Activated CD8-positive, alpha-beta memory T cell treated with anti-CD3 and anti-CD28 coated beads, Interleukin-2, amount 50 U/mL, for 1 hour (primary cell): ENCODE measurements at regions not wholly inside any gene's neighbourhood (a gene's known extent, or its start where the extent isn't known, plus 50 kb on each side); places are given as distances from the start of the nearest gene placed in this dataset.
"Not testable (repeated sequence)": the region's sequence is repeated elsewhere in the genome, so short reads cannot be mapped to it uniquely, and the experiment has no call there.

Source experiments
- DNase-seq: peaks from one replicate; pipeline ENCODE4 v3.0.0-alpha.2; 2020; ENCODE audit errors: extremely low read depth

- no peak for DNase-seq
Observed at GRCh38 chr2:120531863-120532600, 186.1 kb downstream of the INHBB start.

DNA sequence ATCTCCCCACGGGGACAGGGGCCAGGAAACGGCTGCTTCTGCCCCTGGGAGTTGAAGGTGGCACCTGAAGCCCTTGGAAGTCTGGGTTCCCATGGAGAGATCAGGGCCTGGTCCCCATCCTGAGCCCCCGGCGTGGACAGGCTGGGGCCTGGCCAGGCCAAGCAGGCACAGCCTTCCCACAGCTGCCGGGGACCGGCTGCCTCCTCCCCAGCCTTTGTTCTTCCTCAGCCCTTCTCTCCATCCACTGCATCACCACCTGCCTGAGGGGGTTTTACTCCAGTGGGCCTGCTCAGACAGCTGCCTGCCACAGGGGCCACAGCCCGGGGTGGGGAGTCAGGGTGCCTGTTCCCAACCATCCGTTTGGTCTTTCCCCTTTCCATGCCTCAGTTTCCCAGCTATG lies 187.7 kb downstream of the INHBB start:
- no peak for DNase-seq

DNA sequence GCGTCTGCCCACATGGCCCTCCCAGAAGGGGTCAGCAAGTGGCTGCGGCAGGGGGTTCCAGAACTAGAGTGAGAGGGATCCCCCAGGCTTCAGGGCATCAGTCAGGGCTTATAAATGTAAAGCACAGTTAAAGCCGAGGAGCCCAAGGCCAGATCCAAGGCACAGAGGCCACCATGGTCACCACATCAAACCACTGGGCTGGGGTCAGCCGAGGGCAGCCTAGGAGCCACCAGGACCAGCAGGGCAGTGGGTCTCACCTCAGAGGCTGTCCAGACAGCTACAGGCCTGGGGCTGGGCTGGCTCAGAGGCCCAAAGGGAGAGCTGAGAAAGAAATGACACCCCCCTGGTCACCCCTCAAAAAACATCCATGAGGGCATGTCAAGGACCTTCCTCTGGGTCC lies 188.5 kb downstream of the INHBB start:
- DNase-seq, result no peak

DNA sequence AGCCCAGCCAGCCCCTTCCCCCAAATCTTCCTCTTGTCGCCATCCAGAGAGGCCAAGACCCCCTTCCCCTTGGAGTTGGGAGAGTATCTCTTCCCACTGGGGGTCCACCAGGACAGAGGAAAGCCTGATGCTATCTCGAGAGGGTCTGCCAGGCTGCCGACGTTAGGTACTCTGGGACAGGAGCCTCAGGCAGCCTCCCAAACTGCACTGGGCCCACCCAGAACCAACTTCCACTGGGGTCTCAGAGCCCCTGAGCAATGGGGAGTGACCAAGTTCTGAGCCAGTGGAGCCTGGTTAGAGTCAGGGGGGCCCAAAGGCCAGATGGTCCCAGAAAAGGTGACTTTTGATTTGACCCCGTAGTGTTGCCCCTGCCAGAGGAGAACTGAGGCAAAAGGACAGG lies 189.1 kb downstream of the INHBB start:
- DNase-seq, result no peak

- DNase-seq, result no peak
Observed at GRCh38 chr2:120536141-120536540, 190.2 kb downstream of the INHBB start.

GRCh38 chr2:120538691-120539423 lies 192.9 kb downstream of the INHBB start:
- no peak for DNase-seq

DNA sequence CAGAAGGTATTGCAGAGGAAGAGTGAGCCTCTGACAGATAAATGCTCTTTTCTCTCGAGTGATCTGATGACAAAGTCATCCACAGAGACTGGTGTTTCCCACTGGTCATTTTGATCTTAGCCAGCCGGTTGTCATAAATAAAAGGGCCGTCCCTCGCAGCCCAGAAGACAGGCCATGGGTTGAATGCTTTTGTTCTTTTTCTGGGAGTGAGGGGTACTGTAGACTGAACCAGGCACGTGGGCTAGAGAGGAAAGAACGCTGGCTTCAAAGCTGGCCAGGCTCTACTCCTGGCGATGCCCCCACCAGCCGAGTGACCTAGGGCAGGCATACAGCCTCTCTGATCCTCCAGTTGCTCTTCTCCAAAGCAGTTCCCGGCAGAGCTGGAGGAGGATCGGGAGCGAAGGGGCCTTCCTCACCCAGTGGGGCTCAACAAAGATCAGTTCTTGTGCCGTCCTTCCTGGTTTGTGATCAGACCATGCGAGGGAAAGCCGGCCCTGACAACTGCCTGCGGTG lies 193.5 kb downstream of the INHBB start:
- no peak for DNase-seq

DNA sequence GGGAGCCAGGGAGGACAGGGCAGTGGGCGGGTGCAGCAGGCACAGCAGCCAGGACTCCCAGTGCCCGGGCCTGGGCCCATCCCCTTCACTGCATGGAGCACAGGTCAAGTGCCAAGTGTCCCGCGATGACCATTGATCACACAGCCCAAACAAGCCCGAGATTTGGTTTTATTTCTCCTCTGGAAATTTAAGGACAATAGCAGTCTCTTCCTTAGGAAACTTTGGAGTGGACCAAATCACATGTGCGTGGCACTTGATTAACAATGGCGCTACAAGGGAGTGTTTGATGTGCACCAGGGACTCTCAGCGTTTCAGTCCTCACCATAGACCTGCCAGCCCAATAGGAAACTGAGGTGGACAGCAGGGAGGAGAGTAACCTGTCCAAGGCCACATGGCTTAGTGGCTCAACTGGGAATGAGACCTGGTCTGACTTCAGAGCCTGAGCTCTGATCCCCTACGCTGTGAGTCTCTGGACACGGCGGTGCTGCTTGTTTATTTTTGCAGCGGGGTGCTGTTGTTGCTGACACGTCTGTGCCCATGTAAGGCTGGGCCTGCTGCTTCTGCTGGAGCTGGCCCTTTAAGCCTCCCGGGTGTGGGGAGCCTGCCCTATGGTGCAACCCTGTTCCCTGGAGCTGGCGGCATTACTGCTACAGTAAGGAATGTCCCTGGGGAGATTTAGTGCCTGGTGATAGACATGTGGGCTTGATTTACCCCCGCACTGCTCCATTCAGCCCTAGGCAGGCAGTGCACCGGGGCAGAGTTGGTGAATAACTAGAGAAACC lies 194.2 kb downstream of the INHBB start:
- no peak for DNase-seq

DNA sequence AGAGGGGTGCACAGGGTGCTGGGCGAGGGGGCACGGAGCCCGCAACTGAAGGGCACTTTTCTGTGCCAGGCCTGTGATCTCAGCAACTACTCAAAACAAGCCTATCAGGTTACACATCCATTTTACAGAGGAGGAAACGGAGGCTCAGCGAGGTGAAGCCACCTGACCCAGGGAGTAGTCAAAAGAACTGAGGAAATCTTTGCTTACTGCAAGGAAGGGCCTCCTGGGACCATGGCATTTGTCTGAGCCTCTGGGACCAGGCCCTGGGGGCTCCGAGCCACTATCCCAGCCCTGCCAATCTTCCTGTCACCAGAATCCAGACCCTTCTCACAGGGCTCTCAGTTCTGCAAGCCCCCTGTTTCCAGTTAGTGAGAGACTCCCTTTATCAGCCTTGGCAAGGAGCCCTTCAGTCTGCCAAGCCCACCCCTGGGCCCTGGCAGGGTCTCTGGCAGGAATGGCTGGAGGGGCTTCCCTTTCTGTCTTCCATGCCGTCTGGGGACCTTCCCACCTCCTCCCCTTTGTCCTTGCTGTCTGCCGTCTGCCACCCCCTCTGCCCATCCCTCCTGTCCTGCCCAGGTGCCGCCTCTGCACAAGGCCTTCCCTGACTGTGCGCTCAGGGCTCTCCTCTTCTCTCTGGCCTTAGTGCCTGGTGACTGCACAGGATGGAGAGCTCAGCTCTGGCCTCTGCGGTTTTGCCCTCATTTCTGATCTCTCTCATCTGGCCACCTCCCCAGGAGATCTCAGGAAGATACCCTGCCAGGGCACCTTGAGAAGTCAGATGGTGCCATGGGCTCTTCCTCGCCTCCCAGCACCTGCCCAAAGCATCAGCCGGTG lies 194.7 kb upstream of the GLI2 start:
- no peak for DNase-seq

- DNase-seq, result no peak
Observed at GRCh38 chr2:120541553-120541932, 194.1 kb upstream of the GLI2 start.

- no peak for DNase-seq
Observed at GRCh38 chr2:120541972-120542670, 193.5 kb upstream of the GLI2 start.

DNA sequence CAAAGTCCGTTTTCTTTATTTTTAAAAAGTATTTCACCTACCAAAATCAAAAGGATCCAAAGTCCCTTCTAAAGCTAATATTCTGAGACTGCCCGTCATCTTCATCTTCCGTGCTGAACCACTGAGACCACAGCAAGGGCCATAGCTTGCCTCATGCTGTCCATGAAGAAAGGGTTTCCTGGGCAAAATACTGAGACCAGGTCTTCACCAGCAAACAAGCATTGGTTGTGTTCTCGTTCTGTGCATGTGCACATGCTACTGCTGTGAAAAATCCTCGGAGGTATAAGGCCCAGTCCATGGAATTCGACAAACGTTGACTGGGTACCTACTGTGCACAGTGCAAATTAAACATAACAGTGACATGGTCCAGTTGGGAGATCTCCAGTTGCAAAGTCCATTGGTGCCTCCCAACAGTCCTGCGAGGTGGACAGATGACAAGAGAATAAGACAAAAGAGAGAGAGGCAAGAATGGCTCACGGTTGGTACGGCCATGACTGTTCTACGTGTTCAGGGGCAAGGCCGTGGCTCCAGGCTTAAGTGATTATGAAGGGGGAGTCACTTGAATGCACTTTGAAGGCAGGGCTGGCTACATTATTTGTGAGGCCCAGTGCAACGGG lies 192.6 kb upstream of the GLI2 start:
- no peak for DNase-seq

DNA sequence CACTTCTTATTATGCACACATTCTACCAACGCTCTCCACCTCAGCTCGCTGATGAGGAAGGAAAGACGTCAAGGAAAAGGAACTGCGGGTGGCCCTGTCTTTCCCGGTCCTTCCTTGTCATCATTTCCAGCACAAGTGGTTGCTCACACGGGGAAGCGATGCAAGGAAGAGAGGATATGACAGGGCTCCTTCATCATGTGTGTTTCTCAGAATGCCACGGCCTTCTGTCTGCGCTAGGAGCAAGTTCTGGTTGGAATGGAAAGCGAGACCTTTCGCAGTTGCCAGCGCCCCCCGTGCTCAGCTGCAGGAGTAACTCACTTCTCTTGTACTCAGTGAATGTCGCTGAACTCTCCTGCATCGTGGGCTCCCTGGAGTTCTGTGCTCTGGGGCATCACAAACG lies 191.8 kb upstream of the GLI2 start:
- no peak for DNase-seq

DNA sequence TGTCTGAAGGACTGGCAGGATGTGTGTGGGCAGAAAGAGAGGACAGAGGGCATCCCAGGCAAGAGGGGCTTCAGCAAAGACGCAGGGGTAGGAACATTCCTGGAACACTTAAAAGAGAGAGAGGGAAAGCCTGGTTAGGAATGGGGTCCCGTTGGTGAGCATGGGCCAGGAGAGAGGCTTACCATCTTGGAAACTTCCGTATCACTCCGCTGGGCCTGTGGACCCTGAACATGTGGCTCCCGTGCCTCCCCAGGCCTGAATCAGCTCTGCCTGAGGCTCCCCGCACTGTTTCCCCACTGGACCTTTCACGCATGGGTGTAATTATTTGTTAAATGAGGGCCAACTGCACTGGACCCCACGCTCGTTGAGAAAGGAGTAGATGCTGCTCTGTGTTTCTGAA lies 191.1 kb upstream of the GLI2 start:
- no peak for DNase-seq

- not testable (repeated sequence) for DNase-seq
Observed at GRCh38 chr2:120545007-120545406, 190.7 kb upstream of the GLI2 start.

- DNase-seq, result no peak
Observed at GRCh38 chr2:120545521-120546047, 190.1 kb upstream of the GLI2 start.

- DNase-seq, result no peak
Observed at GRCh38 chr2:120546048-120546864, 189.4 kb upstream of the GLI2 start.

DNA sequence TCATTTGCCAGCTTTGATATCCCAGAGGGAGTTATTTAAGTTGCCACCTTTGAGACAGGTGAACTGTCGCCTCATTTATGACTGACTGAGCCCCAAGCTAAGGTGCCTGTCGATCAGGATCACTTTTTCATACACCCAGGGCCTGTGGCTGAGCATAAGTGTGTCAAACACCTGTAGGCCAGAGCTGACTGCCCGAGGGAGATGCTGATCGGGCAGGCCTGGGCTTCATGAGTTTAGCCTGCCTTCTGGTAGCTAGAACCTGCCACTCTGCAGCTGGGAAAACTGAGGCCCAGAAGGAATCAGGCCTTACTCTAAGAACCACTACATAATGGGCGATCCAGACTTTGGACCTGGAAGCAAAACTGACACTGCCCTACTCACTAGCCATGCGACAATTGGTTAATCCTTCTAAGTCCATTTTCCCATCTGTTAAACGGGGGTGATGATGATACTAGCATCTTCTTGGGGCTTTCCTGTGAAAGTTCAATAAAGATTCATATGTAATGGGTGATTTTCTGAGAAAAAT lies 188.7 kb upstream of the GLI2 start:
- DNase-seq, result no peak

GRCh38 chr2:120547662-120548061 lies 188.0 kb upstream of the GLI2 start:
- no peak for DNase-seq
